ENCODE measurements at regions not wholly inside any gene's neighbourhood (a gene's known extent, or its start where the extent isn't known, plus 50 kb on each side); places are given as distances from the start of the nearest gene placed in this dataset.

- Histone ChIP-seq H3K9me2 (replicated peaks; ENCODE audit: insufficient read depth, low read length) (no peaks in the 10 kb centered on the region), H3K4me2 (ENCODE audit: low read depth, low read length, poor library complexity, severe bottlenecking) (no peak overlapping the region), H3K36me3 (ENCODE audit: low read length) (no peaks in the 10 kb centered on the region), H3K27me3 (ENCODE audit: low read length) (no peaks in the 10 kb centered on the region), H3K27ac (ENCODE audit: low read depth, low read length) (no peak overlapping the region), H4K20me1 (ENCODE audit: low read depth, low read length) (no peaks in the 10 kb centered on the region), H3K79me2 (ENCODE audit: insufficient read depth, low read length) (no peaks in the 10 kb centered on the region), H3F3A (ENCODE audit: insufficient read depth) (no peaks in the 10 kb centered on the region), H3K9ac (ENCODE audit: low read length) (no peak overlapping the region), H2AFZ (ENCODE audit: low read depth, low read length, severe bottlenecking) (no peak overlapping the region), H3K9me3 (ENCODE audit: insufficient read depth, low read length) (no peaks in the 10 kb centered on the region), H3K4me3 (ENCODE audit: insufficient read depth, low read length, poor library complexity, severe bottlenecking) (no peak overlapping the region)
- TF ChIP-seq EZH2phosphoT487 (conservative IDR thresholded peaks at IDR 0.05; ENCODE audit: low read length) (no peak), CTCF (IDR thresholded peaks at IDR 0.05; ENCODE audit: insufficient read depth, low read length, poor library complexity, severe bottlenecking) (no peak)
These were observed 134.4 kb upstream of the NUDT4 start for GRCh38 chr12:93243382-93243688.

- Histone ChIP-seq H3K4me2 (ENCODE audit: low read depth, low read length, poor library complexity, severe bottlenecking) (no peak overlapping the region), H3K9me3 (ENCODE audit: insufficient read depth, low read length) (no peaks in the 10 kb centered on the region), H3K4me3 (ENCODE audit: insufficient read depth, low read length, poor library complexity, severe bottlenecking) (no peak overlapping the region), H2AFZ (ENCODE audit: low read depth, low read length, severe bottlenecking) (no peak overlapping the region), H3K27me3 (ENCODE audit: low read length) (no peaks in the 10 kb centered on the region), H3K9me2 (replicated peaks; ENCODE audit: insufficient read depth, low read length) (no peaks in the 10 kb centered on the region), H3K79me2 (ENCODE audit: insufficient read depth, low read length) (no peaks in the 10 kb centered on the region), H3F3A (ENCODE audit: insufficient read depth) (no peaks in the 10 kb centered on the region), H3K9ac (ENCODE audit: low read length) (no peak overlapping the region), H4K20me1 (ENCODE audit: low read depth, low read length) (no peaks in the 10 kb centered on the region), H3K36me3 (ENCODE audit: low read length) (no peaks in the 10 kb centered on the region), H3K27ac (ENCODE audit: low read depth, low read length) (no peak overlapping the region)
- TF ChIP-seq CTCF (IDR thresholded peaks at IDR 0.05; ENCODE audit: insufficient read depth, low read length, poor library complexity, severe bottlenecking), result no peak
These were observed 133.8 kb upstream of the NUDT4 start for GRCh38 chr12:93243689-93244513.

- H3K36me3 ChIP-seq (ENCODE audit: low read length), result no peaks in the 10 kb centered on the region
- H3K9me2 ChIP-seq (replicated peaks; ENCODE audit: insufficient read depth, low read length), result no peaks in the 10 kb centered on the region
- H3K4me3 ChIP-seq (ENCODE audit: insufficient read depth, low read length, poor library complexity, severe bottlenecking), result no peak overlapping the region
- H3K4me2 ChIP-seq (ENCODE audit: low read depth, low read length, poor library complexity, severe bottlenecking), result no peak overlapping the region
- TF ChIP-seq EZH2phosphoT487 (conservative IDR thresholded peaks at IDR 0.05; ENCODE audit: low read length), result no peak
- TF ChIP-seq CTCF (IDR thresholded peaks at IDR 0.05; ENCODE audit: insufficient read depth, low read length, poor library complexity, severe bottlenecking), result no peak
- no peak overlapping the region for H2AFZ ChIP-seq (ENCODE audit: low read depth, low read length, severe bottlenecking)
- no peaks in the 10 kb centered on the region for H3F3A ChIP-seq (ENCODE audit: insufficient read depth)
- H3K79me2 ChIP-seq (ENCODE audit: insufficient read depth, low read length), result no peaks in the 10 kb centered on the region
- no peaks in the 10 kb centered on the region for H3K27me3 ChIP-seq (ENCODE audit: low read length)
- no peak overlapping the region for H3K27ac ChIP-seq (ENCODE audit: low read depth, low read length)
- H4K20me1 ChIP-seq (ENCODE audit: low read depth, low read length), result no peaks in the 10 kb centered on the region
- H3K9ac ChIP-seq (ENCODE audit: low read length), result no peak overlapping the region
- H3K9me3 ChIP-seq (ENCODE audit: insufficient read depth, low read length), result no peaks in the 10 kb centered on the region
These were observed 133.1 kb upstream of the NUDT4 start for GRCh38 chr12:93244514-93245077.

All from SU-DHL-6 (cell line).